VCaP (cell line): ENCODE measurements at regions not wholly inside any gene's neighbourhood (a gene's known extent, or its start where the extent isn't known, plus 50 kb on each side); places are given as distances from the start of the nearest gene placed in this dataset.

Experiments used
- H3K27ac ChIP-seq: fragments of 450-650 bp; 2 replicates; pipeline ENCODE4 v1.5.1; 2017
- TF ChIP-seq, protein P1 (sequence below): fragments of 450-650 bp; conservative IDR thresholded peaks from 2 replicates; pipeline ENCODE4 v1.5.1; 2017; ENCODE audit warnings: mild to moderate bottlenecking, moderate library complexity

DNA sequence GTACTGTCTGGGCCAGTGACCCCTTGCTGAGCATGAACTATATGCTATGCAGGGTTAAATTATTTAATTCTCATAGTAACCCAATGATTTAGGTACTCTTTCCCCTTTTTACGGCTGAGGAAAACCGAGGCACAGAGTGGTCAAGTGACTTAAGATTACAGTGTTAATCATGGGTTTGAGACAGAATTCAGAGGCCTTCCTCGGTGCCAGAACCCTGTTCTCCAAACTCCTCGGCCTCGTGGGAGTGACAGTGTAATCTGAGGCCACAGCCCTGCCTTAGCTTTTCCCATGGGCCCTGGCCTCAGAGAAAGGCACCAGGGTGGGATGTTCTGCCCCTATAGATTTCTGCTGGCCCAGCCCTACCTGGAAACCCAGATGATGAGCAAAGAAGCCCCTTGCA is 86.4 kb upstream of the ZNF648 start:
- no peak overlapping the region for H3K27ac ChIP-seq
- TF ChIP-seq, protein P1, sequence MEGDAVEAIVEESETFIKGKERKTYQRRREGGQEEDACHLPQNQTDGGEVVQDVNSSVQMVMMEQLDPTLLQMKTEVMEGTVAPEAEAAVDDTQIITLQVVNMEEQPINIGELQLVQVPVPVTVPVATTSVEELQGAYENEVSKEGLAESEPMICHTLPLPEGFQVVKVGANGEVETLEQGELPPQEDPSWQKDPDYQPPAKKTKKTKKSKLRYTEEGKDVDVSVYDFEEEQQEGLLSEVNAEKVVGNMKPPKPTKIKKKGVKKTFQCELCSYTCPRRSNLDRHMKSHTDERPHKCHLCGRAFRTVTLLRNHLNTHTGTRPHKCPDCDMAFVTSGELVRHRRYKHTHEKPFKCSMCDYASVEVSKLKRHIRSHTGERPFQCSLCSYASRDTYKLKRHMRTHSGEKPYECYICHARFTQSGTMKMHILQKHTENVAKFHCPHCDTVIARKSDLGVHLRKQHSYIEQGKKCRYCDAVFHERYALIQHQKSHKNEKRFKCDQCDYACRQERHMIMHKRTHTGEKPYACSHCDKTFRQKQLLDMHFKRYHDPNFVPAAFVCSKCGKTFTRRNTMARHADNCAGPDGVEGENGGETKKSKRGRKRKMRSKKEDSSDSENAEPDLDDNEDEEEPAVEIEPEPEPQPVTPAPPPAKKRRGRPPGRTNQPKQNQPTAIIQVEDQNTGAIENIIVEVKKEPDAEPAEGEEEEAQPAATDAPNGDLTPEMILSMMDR, result no peak

DNA sequence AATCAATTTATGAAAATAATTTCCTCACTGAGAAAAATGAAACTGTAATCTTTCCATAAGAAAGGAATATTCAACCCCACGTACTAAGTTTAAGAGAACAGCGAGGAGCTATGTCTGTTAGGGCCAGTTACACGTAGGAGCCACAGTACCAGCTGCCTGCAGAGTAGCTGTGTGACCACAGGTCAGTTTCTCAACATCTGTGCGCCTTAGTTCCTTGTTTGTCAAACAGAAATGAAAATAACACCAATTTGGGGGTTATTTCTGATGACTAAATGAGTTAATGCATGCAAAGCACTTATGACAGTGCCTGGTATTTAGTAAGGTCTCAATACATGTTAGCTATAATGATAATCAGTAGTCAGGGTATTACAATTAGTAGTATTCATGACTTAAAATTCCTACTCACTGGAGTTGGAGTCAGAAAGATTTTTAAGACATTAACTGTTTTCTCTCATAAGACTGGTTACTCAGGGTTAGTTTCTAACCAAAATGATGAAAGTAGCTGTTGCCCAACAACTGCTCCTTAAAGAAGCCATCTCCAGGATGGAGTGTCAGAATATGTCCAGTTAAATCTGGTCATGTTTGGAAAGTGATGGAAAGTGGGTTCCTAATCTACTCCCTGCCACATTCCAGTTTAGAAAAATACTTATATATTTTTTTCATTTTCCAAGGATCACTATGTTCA is 85.8 kb upstream of the ZNF648 start:
- no peak overlapping the region for H3K27ac ChIP-seq
- TF ChIP-seq, protein P1, result no peak

DNA sequence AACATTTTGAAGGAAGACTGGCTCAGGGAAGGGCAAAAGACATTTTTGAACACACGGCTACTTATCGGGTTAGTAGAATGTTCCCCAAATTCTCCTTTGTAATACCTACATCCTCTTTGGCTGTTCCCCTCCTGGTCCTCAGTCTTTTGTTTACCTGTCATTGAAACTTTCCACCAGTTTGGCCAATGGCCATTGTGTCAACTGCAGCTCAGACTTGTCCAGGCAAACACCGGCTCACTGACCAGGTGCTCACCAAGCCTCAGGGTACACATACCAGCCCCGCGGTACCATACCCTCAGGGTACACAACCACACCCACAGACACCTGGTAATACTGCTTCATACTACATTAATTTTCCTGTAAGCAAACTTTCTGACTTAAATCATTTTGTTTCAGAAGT is 84.8 kb upstream of the ZNF648 start:
- TF ChIP-seq, protein P1, result no peak
- H3K27ac ChIP-seq, result no peak overlapping the region

DNA sequence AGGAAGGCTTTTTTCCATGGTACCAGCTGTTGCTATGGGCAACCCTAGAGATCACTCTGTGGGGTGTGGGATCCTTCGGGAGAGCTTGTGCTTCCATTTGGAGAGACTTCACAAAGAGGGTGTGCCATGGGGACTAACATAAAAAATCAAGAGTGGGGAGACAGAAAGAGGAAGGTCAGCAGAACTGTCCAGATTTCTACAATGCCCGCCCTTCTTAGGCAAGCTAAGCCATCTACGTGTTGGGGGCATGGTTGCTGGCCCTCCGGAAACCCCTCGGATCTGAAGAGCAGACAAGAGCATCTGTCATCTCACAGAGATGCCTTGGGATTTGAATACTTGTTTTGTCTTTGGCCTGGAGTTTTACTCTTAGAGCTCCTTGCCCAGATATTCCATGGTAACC is 83.9 kb upstream of the ZNF648 start:
- TF ChIP-seq, protein P1, result no peak
- H3K27ac ChIP-seq, result no peak overlapping the region

DNA sequence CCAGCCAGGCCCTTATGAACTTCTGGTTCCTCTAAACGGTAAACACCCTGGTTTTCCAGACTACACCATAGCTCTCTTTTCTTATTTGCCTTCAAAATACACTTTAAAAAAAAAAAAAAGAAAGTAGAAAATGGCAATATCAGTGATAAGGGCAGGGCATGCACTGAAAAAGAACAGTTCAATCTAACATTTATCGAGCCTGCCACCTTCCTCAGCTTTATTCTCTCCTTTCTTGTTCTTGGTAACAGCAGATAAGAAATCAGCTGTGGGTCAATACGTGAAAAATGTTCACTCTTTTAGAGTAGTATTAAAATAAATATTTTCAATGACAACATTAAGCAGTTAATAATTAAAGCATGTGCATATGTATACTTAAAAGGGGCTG is 83.1 kb upstream of the ZNF648 start:
- H3K27ac ChIP-seq, result no peak overlapping the region
- TF ChIP-seq, protein P1, result no peak

DNA sequence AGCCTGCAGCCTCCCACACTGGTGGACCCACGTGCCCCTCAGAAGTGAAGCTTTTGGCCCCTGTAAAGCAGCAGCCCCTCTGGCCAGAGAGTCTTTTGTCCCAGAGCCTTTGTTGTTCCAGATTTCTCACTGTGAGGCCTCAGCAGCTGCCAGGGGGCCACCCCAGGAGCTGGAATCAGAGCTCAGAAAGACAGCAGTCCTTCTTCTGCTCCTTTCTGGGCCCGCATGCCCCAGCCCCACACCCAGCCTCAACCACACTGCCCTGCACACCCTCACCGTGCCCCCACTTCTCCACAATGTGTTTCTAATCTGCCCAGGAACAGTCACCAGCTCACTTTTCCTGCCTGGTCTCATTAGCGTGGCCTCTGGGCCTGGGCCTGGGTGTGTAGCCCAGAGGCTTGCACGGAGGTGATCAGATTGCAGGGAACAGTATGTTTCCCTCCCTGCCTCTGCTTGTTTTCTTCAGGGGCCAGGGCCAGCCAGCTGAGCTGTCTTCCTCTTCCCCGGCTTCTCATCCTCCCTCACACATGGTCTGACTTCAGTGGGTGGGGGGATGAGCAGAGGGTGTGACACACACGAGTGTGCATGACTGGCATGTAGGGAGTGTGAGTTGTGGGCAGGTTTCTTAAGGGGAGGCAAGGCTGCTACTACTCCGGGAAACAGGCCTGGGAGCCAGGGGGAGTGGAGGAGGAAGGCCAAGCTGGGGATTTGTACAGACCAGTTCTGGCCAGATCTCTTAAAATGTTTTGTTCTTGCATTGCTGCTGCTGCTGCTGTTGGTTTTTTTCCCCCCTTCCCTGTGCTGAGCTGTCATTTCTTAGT is 82.5 kb upstream of the ZNF648 start:
- H3K27ac ChIP-seq, result peak overlapping the region; percentile 21; the same call in 1 of the 2 replicates
- TF ChIP-seq, protein P1, result no peak

DNA sequence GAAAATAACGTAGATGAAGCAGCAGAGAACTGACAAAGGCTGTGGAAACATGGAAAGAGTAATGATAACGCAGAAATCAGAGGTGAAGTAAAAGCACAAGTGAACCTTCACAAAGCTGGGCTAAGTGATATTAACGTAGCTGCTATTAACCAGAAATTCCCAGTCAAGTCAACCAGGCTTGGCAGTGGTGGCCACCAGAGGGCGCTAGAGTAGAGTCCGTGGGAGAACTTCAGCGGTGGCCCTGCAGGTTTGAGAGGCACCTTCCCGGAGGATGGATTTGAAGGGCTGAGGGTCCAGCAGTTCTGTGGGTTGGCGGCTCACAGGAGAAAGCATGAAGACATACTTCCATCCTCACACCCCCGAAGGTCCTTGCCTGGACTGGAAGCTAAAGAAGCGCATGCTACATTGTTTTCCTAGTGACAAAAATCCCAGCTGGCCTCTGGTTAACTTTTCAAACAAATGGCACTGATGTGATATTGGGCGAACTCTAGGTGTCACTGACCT is 81.7 kb upstream of the ZNF648 start:
- TF ChIP-seq, protein P1, result peak; percentile 91
- H3K27ac ChIP-seq, result peak overlapping the region; percentile 21; the same call in 1 of the 2 replicates
